ENCODE measurements at regions not wholly inside any gene's neighbourhood (a gene's known extent, or its start where the extent isn't known, plus 50 kb on each side); places are given as distances from the start of the nearest gene placed in this dataset.
"Not testable (repeated sequence)": the region's sequence is repeated elsewhere in the genome, so short reads cannot be mapped to it uniquely, and the experiment has no call there.

DNA sequence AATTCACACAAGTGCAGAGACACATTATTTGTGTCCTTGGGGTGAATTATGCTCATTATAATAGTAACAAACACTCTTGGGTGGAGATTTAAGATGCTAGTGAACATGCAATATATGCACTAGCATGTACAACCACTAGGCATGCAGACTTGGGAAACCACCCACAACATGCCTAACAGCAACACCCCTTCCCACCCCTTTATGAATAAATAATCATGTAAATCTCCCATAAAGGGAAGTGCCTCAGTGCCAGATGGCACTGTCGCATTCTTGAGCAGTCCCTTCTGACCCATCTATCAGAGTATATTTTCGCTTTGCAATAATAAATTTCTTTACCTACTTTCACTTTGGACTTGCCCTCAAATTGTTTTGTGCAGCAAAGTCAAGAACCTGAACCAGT is 1362.2 kb downstream of the OLFM4 start:
- TF ChIP-seq, protein P1, sequence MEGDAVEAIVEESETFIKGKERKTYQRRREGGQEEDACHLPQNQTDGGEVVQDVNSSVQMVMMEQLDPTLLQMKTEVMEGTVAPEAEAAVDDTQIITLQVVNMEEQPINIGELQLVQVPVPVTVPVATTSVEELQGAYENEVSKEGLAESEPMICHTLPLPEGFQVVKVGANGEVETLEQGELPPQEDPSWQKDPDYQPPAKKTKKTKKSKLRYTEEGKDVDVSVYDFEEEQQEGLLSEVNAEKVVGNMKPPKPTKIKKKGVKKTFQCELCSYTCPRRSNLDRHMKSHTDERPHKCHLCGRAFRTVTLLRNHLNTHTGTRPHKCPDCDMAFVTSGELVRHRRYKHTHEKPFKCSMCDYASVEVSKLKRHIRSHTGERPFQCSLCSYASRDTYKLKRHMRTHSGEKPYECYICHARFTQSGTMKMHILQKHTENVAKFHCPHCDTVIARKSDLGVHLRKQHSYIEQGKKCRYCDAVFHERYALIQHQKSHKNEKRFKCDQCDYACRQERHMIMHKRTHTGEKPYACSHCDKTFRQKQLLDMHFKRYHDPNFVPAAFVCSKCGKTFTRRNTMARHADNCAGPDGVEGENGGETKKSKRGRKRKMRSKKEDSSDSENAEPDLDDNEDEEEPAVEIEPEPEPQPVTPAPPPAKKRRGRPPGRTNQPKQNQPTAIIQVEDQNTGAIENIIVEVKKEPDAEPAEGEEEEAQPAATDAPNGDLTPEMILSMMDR (conservative IDR thresholded peaks at IDR 0.05; ENCODE audit: low read depth): no peak
- POLR2A ChIA-PET (ENCODE audit: low non-redundant PET): no interaction called here
- DNase-seq (ENCODE audit: low spot score): no peak
- H3K27ac ChIP-seq: no peak overlapping the region
- CTCF ChIA-PET: interaction anchor here (0.5 kb wide), 1 partner anchor 1519 kb away, joined by 3 read pairs; no protein-coding TSS in a partner anchor

GRCh38 chr13:54394085-54394700 is 1365.6 kb downstream of the OLFM4 start:
- ChIA-PET CTCF (no interaction called here), POLR2A (ENCODE audit: low non-redundant PET) (no interaction called here)
- H3K27ac ChIP-seq: no peak overlapping the region
- TF ChIP-seq, protein P1 (conservative IDR thresholded peaks at IDR 0.05; ENCODE audit: low read depth): no peak
- no peak for DNase-seq (ENCODE audit: low spot score)

GRCh38 chr13:54394908-54395307 is 1366.3 kb downstream of the OLFM4 start:
- ChIA-PET POLR2A (ENCODE audit: low non-redundant PET) (no interaction called here), CTCF (no interaction called here)
- DNase-seq (ENCODE audit: low spot score): no peak
- TF ChIP-seq, protein P1 (conservative IDR thresholded peaks at IDR 0.05; ENCODE audit: low read depth): no peak
- no peak overlapping the region for H3K27ac ChIP-seq

GRCh38 chr13:54402495-54402894 is 1373.9 kb downstream of the OLFM4 start:
- ChIA-PET POLR2A (ENCODE audit: low non-redundant PET) (no interaction called here), CTCF (no interaction called here)
- no peak overlapping the region for H3K27ac ChIP-seq
- DNase-seq (ENCODE audit: low spot score): no peak
- TF ChIP-seq, protein P1 (conservative IDR thresholded peaks at IDR 0.05; ENCODE audit: low read depth): no peak

GRCh38 chr13:54415753-54416366 is 1387.2 kb downstream of the OLFM4 start:
- no peak overlapping the region for H3K27ac ChIP-seq
- ChIA-PET POLR2A (ENCODE audit: low non-redundant PET) (no interaction called here), CTCF (no interaction called here)
- no peak for DNase-seq (ENCODE audit: low spot score)
- TF ChIP-seq, protein P1 (conservative IDR thresholded peaks at IDR 0.05; ENCODE audit: low read depth): no peak

DNA sequence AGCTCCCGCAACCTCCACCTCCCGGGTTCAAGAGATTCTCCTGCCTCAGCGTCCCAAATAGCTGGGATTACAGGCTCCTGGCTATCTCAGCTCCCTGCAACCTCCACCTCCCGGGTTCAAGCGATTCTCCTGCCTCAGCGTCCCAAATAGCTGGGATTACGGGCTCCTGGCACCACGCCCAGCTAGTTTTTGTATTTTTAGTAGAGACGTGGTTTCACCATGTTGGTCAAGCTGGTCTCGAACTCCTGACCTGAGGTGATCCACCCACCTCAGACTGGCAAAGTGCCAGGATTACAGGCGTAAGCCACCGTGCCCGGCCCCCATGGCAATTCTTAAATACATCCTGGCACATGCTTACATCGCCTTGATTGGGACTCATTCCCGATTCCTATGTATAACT is 1394.3 kb downstream of the OLFM4 start:
- CTCF ChIA-PET; DNase-seq (ENCODE audit: low spot score); H3K27ac ChIP-seq: not testable (repeated sequence)
- POLR2A ChIA-PET (ENCODE audit: low non-redundant PET): interaction anchor here (0.6 kb wide), 1 partner anchor 738 kb away, joined by 3 read pairs; no protein-coding TSS in a partner anchor

DNA sequence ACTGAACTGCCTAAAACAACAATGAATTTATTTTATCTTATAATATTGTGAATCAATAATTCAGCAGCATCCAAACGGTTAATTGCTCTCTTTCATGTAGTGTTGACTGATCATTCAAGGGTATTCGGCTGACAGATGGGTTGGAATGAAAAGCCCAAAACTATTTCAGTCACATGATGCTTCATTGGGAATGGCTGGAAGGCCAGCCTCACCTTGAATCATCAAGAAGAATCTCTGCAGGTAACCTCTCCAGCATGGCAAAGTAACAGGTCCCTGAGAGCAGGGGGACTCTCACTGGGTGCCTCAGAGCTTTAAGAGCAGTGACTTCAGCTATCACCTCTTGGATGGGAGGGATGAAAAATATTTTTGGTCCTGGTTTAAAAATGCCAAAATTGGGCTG is 1395.7 kb downstream of the OLFM4 start:
- ChIA-PET CTCF (no interaction called here), POLR2A (ENCODE audit: low non-redundant PET) (no interaction called here)
- no peak for DNase-seq (ENCODE audit: low spot score)
- no peak overlapping the region for H3K27ac ChIP-seq
- TF ChIP-seq, protein P1 (conservative IDR thresholded peaks at IDR 0.05; ENCODE audit: low read depth): no peak

All from RWPE1 (cell line).